Activated T-helper 1 cell treated with Interleukin-2 at 50 U/mL for 16 hours (primary cell): ENCODE measurements at regions not wholly inside any gene's neighbourhood (a gene's known extent, or its start where the extent isn't known, plus 50 kb on each side); places are given as distances from the start of the nearest gene placed in this dataset.
"Not testable (repeated sequence)": the region's sequence is repeated elsewhere in the genome, so short reads cannot be mapped to it uniquely, and the experiment has no call there.

Source experiments
- DNase-seq: peaks from one replicate; pipeline ENCODE4 v3.0.0-alpha.2; 2020; ENCODE audit warnings: low read depth

- DNase-seq: no peak
These were observed 1312.9 kb downstream of the FAM181B start for GRCh38 chr11:81420668-81421250.

GRCh38 chr11:81397316-81397715, 1336.3 kb downstream of the FAM181B start:
- no peak for DNase-seq

GRCh38 chr11:81394311-81394710, 1339.4 kb downstream of the FAM181B start:
- DNase-seq: no peak

GRCh38 chr11:81388326-81388725, 1345.3 kb downstream of the FAM181B start:
- DNase-seq: no peak

GRCh38 chr11:81380395-81380794, 1353.3 kb downstream of the FAM181B start:
- DNase-seq: no peak

GRCh38 chr11:81377418-81377817, 1356.2 kb downstream of the FAM181B start:
- no peak for DNase-seq

GRCh38 chr11:81373986-81374385, 1359.7 kb downstream of the FAM181B start:
- no peak for DNase-seq

- no peak for DNase-seq
These were observed 1365.5 kb downstream of the FAM181B start for GRCh38 chr11:81368192-81368591.

- DNase-seq: no peak
These were observed 1368.2 kb downstream of the FAM181B start for GRCh38 chr11:81365496-81365895.

- DNase-seq: no peak
These were observed 1374.2 kb downstream of the FAM181B start for GRCh38 chr11:81359476-81359875.

GRCh38 chr11:81345609-81346008, 1388.1 kb downstream of the FAM181B start:
- DNase-seq: no peak

GRCh38 chr11:81342966-81343365, 1390.7 kb downstream of the FAM181B start:
- no peak for DNase-seq

- no peak for DNase-seq
These were observed 1393.4 kb downstream of the FAM181B start for GRCh38 chr11:81340225-81340624.

GRCh38 chr11:81339521-81339920, 1394.1 kb downstream of the FAM181B start:
- no peak for DNase-seq

- DNase-seq: no peak
These were observed 1395.9 kb downstream of the FAM181B start for GRCh38 chr11:81337756-81338155.

GRCh38 chr11:81332276-81332675, 1401.4 kb downstream of the FAM181B start:
- DNase-seq: no peak

GRCh38 chr11:81331611-81332235, 1401.9 kb downstream of the FAM181B start:
- no peak for DNase-seq

GRCh38 chr11:81331088-81331487, 1402.6 kb downstream of the FAM181B start:
- DNase-seq: no peak

GRCh38 chr11:81303038-81303664, 1430.5 kb downstream of the FAM181B start:
- DNase-seq: no peak

- DNase-seq: no peak
These were observed 1432.4 kb downstream of the FAM181B start for GRCh38 chr11:81301166-81301830.

- DNase-seq: no peak
These were observed 1446.7 kb downstream of the FAM181B start for GRCh38 chr11:81286959-81287358.

GRCh38 chr11:81286550-81286949, 1447.1 kb downstream of the FAM181B start:
- no peak for DNase-seq

GRCh38 chr11:81280228-81280627, 1453.4 kb downstream of the FAM181B start:
- DNase-seq: not testable (repeated sequence)
